ENCODE measurements at regions not wholly inside any gene's neighbourhood (a gene's known extent, or its start where the extent isn't known, plus 50 kb on each side); places are given as distances from the start of the nearest gene placed in this dataset.

- Histone ChIP-seq H3K27ac (ENCODE audit: low read depth, low read length, poor library complexity, severe bottlenecking) (no peak overlapping the region), H3K9me2 (ENCODE audit: low read depth, low read length) (no peaks in the 10 kb centered on the region), H3K9me3 (ENCODE audit: low read length) (no peaks in the 10 kb centered on the region), H3K36me3 (ENCODE audit: insufficient read depth, low read length) (no peaks in the 10 kb centered on the region), H3K27me3 (ENCODE audit: insufficient read depth, low read length) (no peaks in the 10 kb centered on the region), H3K4me3 (ENCODE audit: low read depth, low read length, poor library complexity, severe bottlenecking) (no peak overlapping the region), H4K20me1 (ENCODE audit: insufficient read depth, low read length) (no peaks in the 10 kb centered on the region), H3F3A (ENCODE audit: insufficient read depth, low read length) (no peaks in the 10 kb centered on the region), H3K79me2 (ENCODE audit: insufficient read depth, low read length) (no peaks in the 10 kb centered on the region), H2AFZ (ENCODE audit: low read length) (no peak overlapping the region), H3K9ac (ENCODE audit: low read length) (no peak overlapping the region), H3K4me1 (ENCODE audit: insufficient read depth, low read length, severe bottlenecking) (no peaks in the 10 kb centered on the region), H3K4me2 (ENCODE audit: low read length) (no peak overlapping the region)
- no peak for TF ChIP-seq CTCF (IDR thresholded peaks at IDR 0.05; ENCODE audit: low read length)
- TF ChIP-seq EZH2 (IDR thresholded peaks at IDR 0.05; ENCODE audit: borderline replicate concordance, low read length) = no peak
Measured at GRCh38 chr12:126762150-126762549, 1504.8 kb upstream of the TMEM132C start.

- TF ChIP-seq EZH2 (IDR thresholded peaks at IDR 0.05; ENCODE audit: borderline replicate concordance, low read length) (no peak), CTCF (IDR thresholded peaks at IDR 0.05; ENCODE audit: low read length) (no peak)
- Histone ChIP-seq H3K9me2 (ENCODE audit: low read depth, low read length) (no peaks in the 10 kb centered on the region), H3F3A (ENCODE audit: insufficient read depth, low read length) (no peaks in the 10 kb centered on the region), H3K4me1 (ENCODE audit: insufficient read depth, low read length, severe bottlenecking) (no peaks in the 10 kb centered on the region), H2AFZ (ENCODE audit: low read length) (no peak overlapping the region), H3K27ac (ENCODE audit: low read depth, low read length, poor library complexity, severe bottlenecking) (no peak overlapping the region), H3K4me3 (ENCODE audit: low read depth, low read length, poor library complexity, severe bottlenecking) (no peak overlapping the region), H3K4me2 (ENCODE audit: low read length) (no peak overlapping the region), H4K20me1 (ENCODE audit: insufficient read depth, low read length) (no peaks in the 10 kb centered on the region), H3K9ac (ENCODE audit: low read length) (no peak overlapping the region), H3K36me3 (ENCODE audit: insufficient read depth, low read length) (no peaks in the 10 kb centered on the region), H3K9me3 (ENCODE audit: low read length) (no peaks in the 10 kb centered on the region), H3K27me3 (ENCODE audit: insufficient read depth, low read length) (no peaks in the 10 kb centered on the region), H3K79me2 (ENCODE audit: insufficient read depth, low read length) (no peaks in the 10 kb centered on the region)
Measured at GRCh38 chr12:126763359-126763758, 1503.6 kb upstream of the TMEM132C start.

- no peaks in the 10 kb centered on the region for H3K4me1 ChIP-seq (ENCODE audit: insufficient read depth, low read length, severe bottlenecking)
- no peak overlapping the region for H3K4me2 ChIP-seq (ENCODE audit: low read length)
- H3K9ac ChIP-seq (ENCODE audit: low read length) = no peak overlapping the region
- no peaks in the 10 kb centered on the region for H3K27me3 ChIP-seq (ENCODE audit: insufficient read depth, low read length)
- H3K79me2 ChIP-seq (ENCODE audit: insufficient read depth, low read length) = no peaks in the 10 kb centered on the region
- H3F3A ChIP-seq (ENCODE audit: insufficient read depth, low read length) = no peaks in the 10 kb centered on the region
- H3K27ac ChIP-seq (ENCODE audit: low read depth, low read length, poor library complexity, severe bottlenecking) = no peak overlapping the region
- no peaks in the 10 kb centered on the region for H3K9me2 ChIP-seq (ENCODE audit: low read depth, low read length)
- H3K9me3 ChIP-seq (ENCODE audit: low read length) = no peaks in the 10 kb centered on the region
- H4K20me1 ChIP-seq (ENCODE audit: insufficient read depth, low read length) = no peaks in the 10 kb centered on the region
- no peak overlapping the region for H3K4me3 ChIP-seq (ENCODE audit: low read depth, low read length, poor library complexity, severe bottlenecking)
- TF ChIP-seq EZH2 (IDR thresholded peaks at IDR 0.05; ENCODE audit: borderline replicate concordance, low read length) = no peak
- TF ChIP-seq CTCF (IDR thresholded peaks at IDR 0.05; ENCODE audit: low read length) = no peak
- no peaks in the 10 kb centered on the region for H3K36me3 ChIP-seq (ENCODE audit: insufficient read depth, low read length)
- no peak overlapping the region for H2AFZ ChIP-seq (ENCODE audit: low read length)
Measured at GRCh38 chr12:126767334-126767733, 1499.6 kb upstream of the TMEM132C start.
